MCF 10A (cell line): ENCODE measurements at regions not wholly inside any gene's neighbourhood (a gene's known extent, or its start where the extent isn't known, plus 50 kb on each side); places are given as distances from the start of the nearest gene placed in this dataset.

Experiments used
- BruUV-seq: library from RNA; stranded (reverse); fragments of 400-500 nt; replicated peaks from 2 replicates; lab custom pipeline; 2021; lab: Mats Ljungman, UMichigan
- CTCF ChIA-PET: fragments of 300-600 bp; sonication (Branson Sonifier 250); formaldehyde crosslinking; extraction: SDS; loops from one replicate; lab custom pipeline; 2021; ENCODE audit warnings: antibody characterized with exemption, inconsistent platforms; lab: Yijun Ruan, JAX
- POLR2A ChIA-PET: fragments of 300-600, 350-650 bp; sonication (Branson Sonifier 250); formaldehyde crosslinking; extraction: SDS; loops from one replicate; lab custom pipeline; 2020; ENCODE audit warnings: antibody characterized with exemption, inconsistent platforms; lab: Yijun Ruan, JAX
- DNase-seq: peaks from one replicate; pipeline ENCODE4 v3.0.0-alpha.2; 2018; ENCODE audit not compliant: unreplicated experiment
- H3K27ac Mint-ChIP-seq: one replicate; pipeline ENCODE4 v1.8.0; 2022; ENCODE audit warnings: mild to moderate bottlenecking, low read depth, mixed read lengths; ENCODE audit not compliant: unreplicated experiment
- H3K27me3 Mint-ChIP-seq: one replicate; pipeline ENCODE4 v1.8.0; 2022; ENCODE audit warnings: mixed read lengths; ENCODE audit not compliant: insufficient read depth, unreplicated experiment
- H3K36me3 Mint-ChIP-seq: one replicate; pipeline ENCODE4 v1.8.0; 2022; ENCODE audit warnings: mild to moderate bottlenecking, moderate library complexity, mixed read lengths; ENCODE audit not compliant: insufficient read depth, unreplicated experiment
- H3K4me1 Mint-ChIP-seq: one replicate; pipeline ENCODE4 v1.8.0; 2022; ENCODE audit warnings: mixed read lengths; ENCODE audit not compliant: insufficient read depth, unreplicated experiment
- H3K4me3 Mint-ChIP-seq: one replicate; pipeline ENCODE4 v1.8.0; 2022; ENCODE audit warnings: mild to moderate bottlenecking, moderate library complexity, mixed read lengths; ENCODE audit not compliant: unreplicated experiment
- H3K9me3 Mint-ChIP-seq: one replicate; pipeline ENCODE4 v1.8.0; 2022; ENCODE audit warnings: mixed read lengths; ENCODE audit not compliant: unreplicated experiment
- intact Hi-C: fragments of 100-400 bp; cut with micrococcal nuclease; formaldehyde crosslinking; loops from 2 replicates; pipeline ENCODE4 v1.14.1; 2022
- TF ChIP-seq, protein P1 (sequence below): fragments of 200-600 bp; IDR thresholded peaks from one replicate; pipeline ENCODE4 v1.8.0; 2022; ENCODE audit warnings: antibody characterized with exemption, mild to moderate bottlenecking; ENCODE audit not compliant: unreplicated experiment

DNA sequence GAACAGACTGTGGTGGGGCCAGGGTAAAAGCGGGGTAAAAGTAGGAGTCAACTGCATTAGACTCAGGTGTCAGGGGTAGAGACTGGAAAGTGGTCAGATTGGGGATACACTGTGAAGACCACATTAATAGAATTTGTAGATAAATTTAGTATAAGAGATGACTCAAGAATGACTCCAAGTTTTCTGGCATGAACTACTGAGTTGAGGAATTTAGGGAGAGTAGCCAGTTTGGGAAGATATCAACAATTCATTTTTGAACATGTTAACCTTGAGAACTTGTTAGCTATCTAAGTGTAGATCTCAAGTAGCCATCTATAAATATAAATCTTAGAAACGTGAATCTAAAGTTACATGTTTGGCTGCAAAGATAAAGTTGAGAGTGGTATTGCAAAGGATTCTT is 206.9 kb upstream of the HCCS start:
- ChIA-PET CTCF (no interaction called here), POLR2A (no interaction called here)
- Mint-ChIP-seq H3K36me3 (no peaks in the 10 kb centered on the region), H3K27me3 (peaks cover 13% of the 10 kb centered on the region), H3K4me1 (peaks cover 10% of the 10 kb centered on the region), H3K4me3 (no peak overlapping the region), H3K9me3 (peaks cover 15% of the 10 kb centered on the region), H3K27ac (no peak overlapping the region)
- no TSS peak for BruUV-seq
- intact Hi-C loops, result no loop called here
- TF ChIP-seq, protein P1, sequence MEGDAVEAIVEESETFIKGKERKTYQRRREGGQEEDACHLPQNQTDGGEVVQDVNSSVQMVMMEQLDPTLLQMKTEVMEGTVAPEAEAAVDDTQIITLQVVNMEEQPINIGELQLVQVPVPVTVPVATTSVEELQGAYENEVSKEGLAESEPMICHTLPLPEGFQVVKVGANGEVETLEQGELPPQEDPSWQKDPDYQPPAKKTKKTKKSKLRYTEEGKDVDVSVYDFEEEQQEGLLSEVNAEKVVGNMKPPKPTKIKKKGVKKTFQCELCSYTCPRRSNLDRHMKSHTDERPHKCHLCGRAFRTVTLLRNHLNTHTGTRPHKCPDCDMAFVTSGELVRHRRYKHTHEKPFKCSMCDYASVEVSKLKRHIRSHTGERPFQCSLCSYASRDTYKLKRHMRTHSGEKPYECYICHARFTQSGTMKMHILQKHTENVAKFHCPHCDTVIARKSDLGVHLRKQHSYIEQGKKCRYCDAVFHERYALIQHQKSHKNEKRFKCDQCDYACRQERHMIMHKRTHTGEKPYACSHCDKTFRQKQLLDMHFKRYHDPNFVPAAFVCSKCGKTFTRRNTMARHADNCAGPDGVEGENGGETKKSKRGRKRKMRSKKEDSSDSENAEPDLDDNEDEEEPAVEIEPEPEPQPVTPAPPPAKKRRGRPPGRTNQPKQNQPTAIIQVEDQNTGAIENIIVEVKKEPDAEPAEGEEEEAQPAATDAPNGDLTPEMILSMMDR, result no peak
- DNase-seq, result no peak

DNA sequence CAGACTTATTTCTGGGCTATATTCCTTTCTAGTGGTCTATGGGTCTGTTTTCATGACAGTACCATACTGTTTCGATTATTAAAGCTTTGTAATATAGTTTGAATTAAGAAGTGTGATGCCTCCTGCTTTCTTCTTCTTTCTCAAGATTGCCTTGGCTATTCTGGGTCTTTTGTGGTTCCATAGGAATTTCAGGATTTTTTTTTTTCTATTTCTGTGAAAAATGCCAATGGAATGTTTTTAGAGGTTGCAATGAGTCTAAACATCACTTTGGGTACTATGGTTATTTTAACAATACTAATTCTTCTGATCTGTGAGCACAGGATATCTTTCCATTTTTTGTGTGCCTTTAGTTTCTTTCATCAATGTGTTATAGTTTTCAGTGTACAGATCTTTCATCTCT is 204.3 kb upstream of the HCCS start:
- CTCF ChIA-PET, result no interaction called here

DNA sequence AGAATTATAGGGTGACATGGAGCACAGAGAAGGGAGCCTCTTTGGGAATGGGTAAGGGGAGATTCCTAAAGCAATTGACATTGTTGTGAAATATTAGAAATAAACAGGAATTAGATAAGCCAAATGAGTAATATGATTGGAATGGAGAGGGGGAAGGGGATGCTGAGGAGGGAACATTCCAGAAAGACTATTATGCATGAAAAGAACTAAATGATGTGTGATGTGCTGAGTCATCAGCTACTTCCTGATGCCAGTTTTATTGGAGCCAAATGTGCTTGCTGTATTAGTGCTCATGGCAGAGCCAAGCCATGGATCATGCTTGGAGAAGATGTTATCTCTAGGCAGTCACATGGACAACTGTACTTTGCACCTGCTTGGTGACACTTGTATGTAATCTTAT is 189.0 kb upstream of the HCCS start:
- peaks cover 7% of the 10 kb centered on the region for H3K4me1 Mint-ChIP-seq
- TF ChIP-seq, protein P1, result no peak
- intact Hi-C loops, result no loop called here
- ChIA-PET CTCF (no interaction called here), POLR2A (interaction anchor here (1.3 kb wide), 2 partner anchors 15 to 16 kb away, joined by 3 to 7 read pairs; no protein-coding TSS in a partner anchor)
- BruUV-seq, result no TSS peak
- H3K27ac Mint-ChIP-seq, result no peak overlapping the region
- peak; percentile 50 for DNase-seq
- H3K27me3 Mint-ChIP-seq, result no peaks in the 10 kb centered on the region
- H3K4me3 Mint-ChIP-seq, result no peak overlapping the region
- peaks cover 15% of the 10 kb centered on the region for H3K9me3 Mint-ChIP-seq
- no peaks in the 10 kb centered on the region for H3K36me3 Mint-ChIP-seq

More for the DNA sequence above, 204.3 kb upstream of the HCCS start:
- H3K9me3 Mint-ChIP-seq, result peaks cover 15% of the 10 kb centered on the region
- no peaks in the 10 kb centered on the region for H3K36me3 Mint-ChIP-seq
- peaks cover 10% of the 10 kb centered on the region for H3K4me1 Mint-ChIP-seq
- no peak for DNase-seq
- POLR2A ChIA-PET, result no interaction called here
- peaks cover 12% of the 10 kb centered on the region for H3K27me3 Mint-ChIP-seq
- no peak overlapping the region for H3K4me3 Mint-ChIP-seq
- no TSS peak for BruUV-seq
- H3K27ac Mint-ChIP-seq, result no peak overlapping the region
- intact Hi-C loops, result no loop called here
- TF ChIP-seq, protein P1, result no peak

DNA sequence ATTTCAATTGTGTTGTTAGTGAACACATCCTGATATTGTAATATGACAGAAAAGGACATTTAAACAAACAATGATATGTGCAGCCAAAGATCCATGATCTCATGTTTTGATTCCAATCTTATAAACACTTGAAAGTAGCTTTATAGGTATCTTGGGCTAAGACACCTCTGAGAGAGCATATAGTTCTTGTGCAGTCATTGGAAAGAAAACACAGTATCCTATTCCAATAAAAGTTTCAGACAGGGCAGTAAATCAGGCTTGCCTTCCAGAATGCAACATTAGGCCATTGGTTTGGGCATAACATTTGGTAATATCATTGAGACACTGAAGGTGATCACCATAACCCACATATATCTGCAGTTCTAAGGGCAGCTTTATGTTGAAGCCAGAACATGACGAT is 188.3 kb upstream of the HCCS start:
- no peak overlapping the region for H3K4me3 Mint-ChIP-seq
- no peaks in the 10 kb centered on the region for H3K36me3 Mint-ChIP-seq
- ChIA-PET POLR2A (interaction anchor here (0.8 to 1.3 kb wide), 3 partner anchors 14 to 16 kb away, joined by 3 to 7 read pairs (median 3); no protein-coding TSS in a partner anchor), CTCF (no interaction called here)
- no TSS peak for BruUV-seq
- peaks cover 15% of the 10 kb centered on the region for H3K9me3 Mint-ChIP-seq
- no peak for DNase-seq
- no peaks in the 10 kb centered on the region for H3K27me3 Mint-ChIP-seq
- intact Hi-C loops, result no loop called here
- peaks cover 7% of the 10 kb centered on the region for H3K4me1 Mint-ChIP-seq
- H3K27ac Mint-ChIP-seq, result no peak overlapping the region
- TF ChIP-seq, protein P1, result no peak
